IPS-18a (cell line): ENCODE measurements at regions not wholly inside any gene's neighbourhood (a gene's known extent, or its start where the extent isn't known, plus 50 kb on each side); places are given as distances from the start of the nearest gene placed in this dataset.

ENCODE experiments used
- H3K27ac ChIP-seq: one replicate; pipeline ENCODE4 v1.5.1; 2013; ENCODE audit warnings: low read length
- H3K27me3 ChIP-seq: one replicate; pipeline ENCODE4 v1.6.1; 2013; ENCODE audit warnings: mild to moderate bottlenecking, low read length; ENCODE audit not compliant: control insufficient read depth, insufficient read depth
- H3K36me3 ChIP-seq: one replicate; pipeline ENCODE4 v1.6.1; 2013; ENCODE audit warnings: low read depth, low read length; ENCODE audit not compliant: control insufficient read depth
- H3K4me1 ChIP-seq: one replicate; pipeline ENCODE4 v1.6.1; 2013; ENCODE audit warnings: low read depth, low read length; ENCODE audit not compliant: control insufficient read depth
- H3K4me3 ChIP-seq: one replicate; pipeline ENCODE4 v1.5.1; 2013; ENCODE audit warnings: low read length
- H3K9ac ChIP-seq: one replicate; pipeline ENCODE4 v1.6.1; 2013; ENCODE audit warnings: mild to moderate bottlenecking, low read length, moderate library complexity
- H3K9me3 ChIP-seq: one replicate; pipeline ENCODE4 v1.6.1; 2013; ENCODE audit warnings: low read depth, low read length; ENCODE audit not compliant: control insufficient read depth

DNA sequence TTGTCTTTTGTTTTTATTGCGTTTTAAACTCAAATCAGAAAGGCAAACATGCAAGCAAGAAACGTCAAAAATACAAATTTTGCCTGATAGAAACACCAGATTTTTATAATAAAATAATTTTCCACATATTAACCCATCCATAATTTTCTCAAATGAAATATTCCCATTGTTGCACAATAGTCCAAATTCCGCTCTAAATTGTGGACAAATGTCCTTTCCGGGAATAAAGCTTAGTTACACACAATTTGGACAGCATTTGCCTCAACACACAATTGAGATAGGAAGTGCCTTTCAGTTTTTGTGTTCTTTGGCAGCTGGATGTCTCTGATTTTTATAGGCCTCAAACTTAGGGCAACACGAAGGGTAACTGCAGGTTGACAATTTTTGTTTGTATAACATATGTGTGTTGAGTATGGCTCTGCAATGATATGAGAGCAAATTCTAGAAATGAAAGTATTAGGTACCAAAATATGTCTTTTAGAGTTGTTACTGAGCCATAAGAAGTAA is 105.8 kb downstream of the DIO2 start:
- Histone ChIP-seq H3K36me3 (no peaks in the 10 kb centered on the region), H3K27ac (no peak overlapping the region), H3K27me3 (no peaks in the 10 kb centered on the region), H3K9ac (no peak overlapping the region), H3K9me3 (no peaks in the 10 kb centered on the region), H3K4me3 (no peak overlapping the region), H3K4me1 (peaks cover 4% of the 10 kb centered on the region)

- Histone ChIP-seq H3K27me3 (no peaks in the 10 kb centered on the region), H3K9me3 (no peaks in the 10 kb centered on the region), H3K4me1 (peaks cover 4% of the 10 kb centered on the region), H3K27ac (no peak overlapping the region), H3K9ac (no peak overlapping the region), H3K36me3 (no peaks in the 10 kb centered on the region), H3K4me3 (no peak overlapping the region)
These were observed 109.5 kb downstream of the DIO2 start for GRCh38 chr14:80101835-80102234.

DNA sequence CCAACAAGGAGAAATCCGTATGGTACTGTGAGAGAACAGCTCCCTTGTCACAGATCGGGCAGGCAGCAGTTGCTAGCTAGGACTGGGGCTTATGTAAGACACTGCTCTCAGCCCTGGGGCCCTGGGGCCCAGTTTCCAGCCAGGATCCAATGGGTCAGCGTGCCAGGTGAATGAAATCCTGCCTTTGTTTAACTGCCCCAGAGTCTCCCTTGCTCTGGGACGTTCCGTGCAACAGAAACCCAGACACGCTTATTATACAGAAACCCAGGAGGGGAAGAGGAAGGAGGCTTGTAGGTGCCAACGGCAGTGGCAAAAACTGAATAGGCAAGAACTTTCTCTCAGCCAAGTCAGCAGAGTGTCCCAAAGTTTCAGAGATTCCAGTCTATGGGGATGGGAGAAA is 110.6 kb downstream of the DIO2 start:
- H3K9ac ChIP-seq, result no peak overlapping the region
- H3K27ac ChIP-seq, result no peak overlapping the region
- H3K36me3 ChIP-seq, result no peaks in the 10 kb centered on the region
- peaks cover 4% of the 10 kb centered on the region for H3K4me1 ChIP-seq
- no peaks in the 10 kb centered on the region for H3K27me3 ChIP-seq
- H3K9me3 ChIP-seq, result no peaks in the 10 kb centered on the region
- H3K4me3 ChIP-seq, result no peak overlapping the region

DNA sequence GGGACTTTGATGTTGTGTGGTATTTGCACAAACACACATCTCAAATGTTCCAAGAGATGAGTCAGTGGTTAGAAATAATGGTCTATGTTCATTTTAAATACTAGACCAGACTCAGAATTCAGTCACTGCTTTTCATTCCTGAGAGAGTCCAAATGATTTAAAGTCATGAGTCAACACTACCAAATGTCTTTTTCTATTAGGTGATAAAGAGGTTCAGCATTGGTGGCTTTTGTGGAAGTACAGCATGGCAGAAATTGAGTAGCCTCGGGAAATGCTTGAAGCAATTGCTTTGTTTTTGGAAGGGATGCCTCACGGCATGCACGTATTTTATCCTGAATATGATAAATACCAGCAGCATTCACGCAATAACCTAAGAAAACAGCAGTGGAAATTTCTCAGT is 115.7 kb downstream of the DIO2 start:
- H3K36me3 ChIP-seq, result no peaks in the 10 kb centered on the region
- H3K9me3 ChIP-seq, result no peaks in the 10 kb centered on the region
- H3K27me3 ChIP-seq, result no peaks in the 10 kb centered on the region
- no peak overlapping the region for H3K4me3 ChIP-seq
- no peak overlapping the region for H3K9ac ChIP-seq
- no peaks in the 10 kb centered on the region for H3K4me1 ChIP-seq
- H3K27ac ChIP-seq, result no peak overlapping the region

DNA sequence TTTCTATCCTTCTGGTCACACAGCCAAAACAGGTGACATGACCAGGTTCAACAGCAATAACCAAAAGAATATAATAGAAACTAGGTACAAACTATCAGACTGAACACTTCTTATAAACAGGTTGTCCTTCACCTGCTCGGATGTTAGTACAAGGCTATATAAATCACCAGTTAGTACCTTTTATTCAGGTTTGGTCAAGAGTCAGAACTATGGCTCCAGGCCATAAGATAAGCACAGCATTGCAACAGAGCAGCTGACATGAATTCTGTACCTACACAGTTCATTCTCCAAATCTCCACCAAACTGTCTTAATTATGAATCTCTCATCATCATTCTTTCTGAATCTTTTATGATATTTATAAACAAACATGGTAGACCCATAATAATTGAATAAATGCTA is 123.9 kb downstream of the DIO2 start:
- H3K36me3 ChIP-seq, result no peaks in the 10 kb centered on the region
- no peak overlapping the region for H3K4me3 ChIP-seq
- H3K4me1 ChIP-seq, result no peaks in the 10 kb centered on the region
- H3K27ac ChIP-seq, result no peak overlapping the region
- H3K27me3 ChIP-seq, result no peaks in the 10 kb centered on the region
- peaks cover 6% of the 10 kb centered on the region for H3K9me3 ChIP-seq
- H3K9ac ChIP-seq, result no peak overlapping the region

GRCh38 chr14:80084196-80084595 is 127.1 kb downstream of the DIO2 start:
- H3K4me1 ChIP-seq, result no peaks in the 10 kb centered on the region

DNA sequence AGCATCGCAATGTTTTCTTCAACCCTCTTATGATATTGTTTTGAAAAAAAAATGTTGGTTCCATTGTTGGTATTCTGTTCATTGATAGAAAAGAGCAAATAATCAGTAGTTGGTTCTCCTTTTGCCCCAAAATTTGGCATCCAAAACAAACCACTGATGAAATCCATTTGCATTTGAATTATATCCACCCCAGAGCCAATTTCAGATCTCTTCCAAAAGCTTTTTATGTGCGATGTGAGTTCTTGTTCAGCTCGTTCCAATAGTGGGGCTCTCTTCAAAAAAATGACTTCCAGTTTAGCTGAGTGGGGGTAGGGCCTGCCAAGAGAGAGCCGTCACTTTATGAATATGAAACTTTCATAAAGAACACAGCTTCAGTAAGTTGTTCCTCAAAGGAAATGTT is 130.7 kb downstream of the DIO2 start:
- Histone ChIP-seq H3K9me3 (no peaks in the 10 kb centered on the region), H3K4me3 (no peak overlapping the region), H3K36me3 (no peaks in the 10 kb centered on the region), H3K9ac (no peak overlapping the region), H3K27ac (no peak overlapping the region), H3K4me1 (no peaks in the 10 kb centered on the region), H3K27me3 (no peaks in the 10 kb centered on the region)

More at GRCh38 chr14:80084196-80084595, 127.1 kb downstream of the DIO2 start:
- Histone ChIP-seq H3K9me3 (peaks cover 6% of the 10 kb centered on the region), H3K27ac (no peak overlapping the region), H3K36me3 (no peaks in the 10 kb centered on the region), H3K27me3 (no peaks in the 10 kb centered on the region), H3K9ac (no peak overlapping the region), H3K4me3 (no peak overlapping the region)

GRCh38 chr14:80078501-80078900 is 132.8 kb downstream of the DIO2 start:
- H3K27ac ChIP-seq, result no peak overlapping the region
- no peaks in the 10 kb centered on the region for H3K4me1 ChIP-seq
- H3K9ac ChIP-seq, result no peak overlapping the region
- H3K4me3 ChIP-seq, result no peak overlapping the region
- H3K9me3 ChIP-seq, result no peaks in the 10 kb centered on the region
- H3K27me3 ChIP-seq, result no peaks in the 10 kb centered on the region
- no peaks in the 10 kb centered on the region for H3K36me3 ChIP-seq

GRCh38 chr14:80077262-80077661 is 134.0 kb downstream of the DIO2 start:
- no peaks in the 10 kb centered on the region for H3K36me3 ChIP-seq
- H3K4me1 ChIP-seq, result no peaks in the 10 kb centered on the region
- no peak overlapping the region for H3K27ac ChIP-seq
- peaks cover 3% of the 10 kb centered on the region for H3K9me3 ChIP-seq
- no peaks in the 10 kb centered on the region for H3K27me3 ChIP-seq
- no peak overlapping the region for H3K9ac ChIP-seq
- H3K4me3 ChIP-seq, result no peak overlapping the region

DNA sequence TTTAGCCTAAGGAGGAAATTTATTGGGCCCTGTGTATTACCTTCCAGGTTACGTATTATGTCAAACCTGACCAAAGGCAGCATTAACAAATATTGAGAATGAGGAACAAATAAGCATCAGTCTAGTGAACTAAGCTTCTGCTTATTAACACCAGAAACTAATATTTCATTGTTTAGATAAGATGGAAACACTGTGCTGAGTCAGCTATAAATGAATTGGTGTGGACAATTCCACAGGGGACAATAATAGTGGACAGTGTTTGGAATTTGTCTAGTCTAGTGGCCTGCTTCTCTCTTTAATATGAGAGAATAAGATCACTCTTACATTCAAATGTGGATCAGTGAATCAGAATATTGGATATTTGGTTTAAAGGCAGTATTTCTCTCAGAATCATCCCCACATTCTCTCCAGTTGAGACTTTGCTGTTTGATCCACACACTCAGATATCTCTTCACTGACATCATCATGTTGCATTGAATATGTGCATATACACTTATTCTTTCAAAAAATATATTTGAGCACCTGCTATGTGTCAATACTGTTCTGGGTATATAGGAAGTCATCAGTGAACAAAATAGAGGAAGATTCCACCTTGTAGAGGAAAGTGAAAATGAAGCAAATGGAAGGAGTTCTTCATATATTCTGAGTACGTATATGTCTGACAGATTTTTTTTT is 136.3 kb downstream of the DIO2 start:
- Histone ChIP-seq H3K9ac (no peak overlapping the region), H3K9me3 (peaks cover 7% of the 10 kb centered on the region), H3K27me3 (no peaks in the 10 kb centered on the region), H3K4me1 (no peaks in the 10 kb centered on the region), H3K27ac (no peak overlapping the region), H3K36me3 (no peaks in the 10 kb centered on the region), H3K4me3 (no peak overlapping the region)

DNA sequence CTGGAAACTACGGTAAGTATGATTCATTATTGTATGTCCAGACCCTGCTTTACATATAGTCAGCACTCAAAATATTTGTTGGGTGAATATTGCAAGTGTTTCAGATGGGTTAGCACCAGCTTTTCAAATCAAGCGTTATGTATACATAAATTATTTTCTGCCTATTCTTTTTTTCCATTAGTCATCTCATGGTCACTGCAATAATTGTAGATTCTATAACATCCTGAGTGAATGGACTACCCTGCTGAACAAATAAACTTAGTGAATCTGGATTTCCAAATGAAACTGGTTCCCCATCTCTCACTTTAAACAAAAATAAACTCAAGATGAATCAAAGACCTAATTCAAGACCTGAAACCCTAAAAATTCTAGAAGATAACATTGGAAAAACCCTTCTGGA is 152.3 kb downstream of the DIO2 start:
- Histone ChIP-seq H3K27ac (no peak overlapping the region), H3K4me1 (no peaks in the 10 kb centered on the region), H3K36me3 (no peaks in the 10 kb centered on the region), H3K9me3 (no peaks in the 10 kb centered on the region), H3K27me3 (no peaks in the 10 kb centered on the region), H3K4me3 (no peak overlapping the region), H3K9ac (no peak overlapping the region)

DNA sequence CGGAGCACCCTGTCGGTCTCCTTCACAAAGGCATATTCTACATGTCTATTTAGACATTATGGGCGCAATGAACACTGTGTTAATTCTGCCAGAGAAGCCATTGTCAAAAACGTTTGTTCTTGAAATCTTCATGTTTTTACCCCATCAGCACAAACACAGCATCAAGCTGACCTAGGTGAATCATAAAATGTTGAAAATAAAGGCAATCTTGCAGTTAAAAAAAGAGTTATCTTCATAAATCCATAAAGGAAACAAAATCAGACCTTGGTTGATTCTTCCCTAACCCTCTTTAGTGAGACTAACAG is 154.9 kb downstream of the DIO2 start:
- Histone ChIP-seq H3K27me3 (no peaks in the 10 kb centered on the region), H3K4me3 (no peak overlapping the region), H3K36me3 (no peaks in the 10 kb centered on the region), H3K9me3 (no peaks in the 10 kb centered on the region), H3K4me1 (no peaks in the 10 kb centered on the region), H3K27ac (no peak overlapping the region), H3K9ac (no peak overlapping the region)
